ENCODE measurements at regions not wholly inside any gene's neighbourhood (a gene's known extent, or its start where the extent isn't known, plus 50 kb on each side); places are given as distances from the start of the nearest gene placed in this dataset.

- DNase-seq (ENCODE audit: low spot score) = no peak
These were observed 71.5 kb upstream of the CD82 start for GRCh38 chr11:44493930-44494329.

- DNase-seq (ENCODE audit: low spot score) = no peak
These were observed 70.7 kb upstream of the CD82 start for GRCh38 chr11:44494785-44495184.

GRCh38 chr11:44496391-44496790 lies 69.1 kb upstream of the CD82 start:
- DNase-seq (ENCODE audit: low spot score) = no peak

- DNase-seq (ENCODE audit: low spot score) = no peak
These were observed 67.2 kb upstream of the CD82 start for GRCh38 chr11:44498089-44498871.

GRCh38 chr11:44502506-44502905 lies 63.0 kb upstream of the CD82 start:
- no peak for DNase-seq (ENCODE audit: low spot score)

- no peak for DNase-seq (ENCODE audit: low spot score)
These were observed 59.8 kb upstream of the CD82 start for GRCh38 chr11:44505581-44506054.

- DNase-seq (ENCODE audit: low spot score) = no peak
These were observed 59.0 kb upstream of the CD82 start for GRCh38 chr11:44506375-44507016.

- DNase-seq (ENCODE audit: low spot score) = no peak
These were observed 58.0 kb upstream of the CD82 start for GRCh38 chr11:44507491-44507890.

GRCh38 chr11:44507896-44508445 lies 57.5 kb upstream of the CD82 start:
- no peak for DNase-seq (ENCODE audit: low spot score)

GRCh38 chr11:44509296-44509695 lies 56.2 kb upstream of the CD82 start:
- DNase-seq (ENCODE audit: low spot score) = no peak

GRCh38 chr11:44510372-44510771 lies 55.1 kb upstream of the CD82 start:
- no peak for DNase-seq (ENCODE audit: low spot score)

GRCh38 chr11:44512818-44513217 lies 52.6 kb upstream of the CD82 start:
- no peak for DNase-seq (ENCODE audit: low spot score)

GRCh38 chr11:44515048-44515447 lies 50.4 kb upstream of the CD82 start:
- no peak for DNase-seq (ENCODE audit: low spot score)
